Activated naive CD4-positive, alpha-beta T cell treated with anti-CD3 and anti-CD28 coated beads, Interleukin-2, amount 50 U/mL, for 72 hours (primary cell): ENCODE measurements at regions not wholly inside any gene's neighbourhood (a gene's known extent, or its start where the extent isn't known, plus 50 kb on each side); places are given as distances from the start of the nearest gene placed in this dataset.
A peak's percentile ranks its signal among the peaks of the same experiment; 100 is the strongest.

Experiments
- ATAC-seq, 2 donors: fragments of 150-1000 bp; cut with Tn5 transposase; 2 replicates each; pipeline ENCODE4 v1.10.0; 2021; ENCODE audit warnings: mild to moderate bottlenecking in 2 of 2, moderate library complexity in 2 of 2
- DNase-seq, 2 donors: peaks; one replicate each; pipeline ENCODE4 v3.0.0; 2021 to 2022; ENCODE audit warnings: low spot score in 2 of 2
- H3K27ac Mint-ChIP-seq, 2 donors: one replicate each; pipeline ENCODE4 v1.8.0; 2022; ENCODE audit warnings: mild to moderate bottlenecking in 2 of 2, mixed read lengths in 2 of 2
- H3K36me3 Mint-ChIP-seq, 2 donors: one replicate each; pipeline ENCODE4 v1.8.0; 2022; ENCODE audit warnings: mixed read lengths in 2 of 2
- H3K9me3 Mint-ChIP-seq, 2 donors: one replicate each; pipeline ENCODE4 v1.8.0; 2022; ENCODE audit warnings: mixed read lengths in 2 of 2

GRCh38 chr9:94159069-94159939 lies 75.0 kb downstream of the PTPDC1 start:
- peak overlapping the region in 1 of 2 donors; percentile 36 for H3K27ac Mint-ChIP-seq
- ATAC-seq (peak in 1 of 2 donors; percentile 43), DNase-seq (no peak)
- H3K36me3 Mint-ChIP-seq: peaks cover 0 to 4% of the 10 kb centered on the region in 2 donors
- H3K9me3 Mint-ChIP-seq: no peaks in the 10 kb centered on the region

- ATAC-seq (no peak), DNase-seq (no peak)
- H3K27ac Mint-ChIP-seq: peak overlapping the region in 1 of 2 donors; percentile 50
- no peaks in the 10 kb centered on the region for H3K9me3 Mint-ChIP-seq
- no peaks in the 10 kb centered on the region for H3K36me3 Mint-ChIP-seq
Measured at GRCh38 chr9:94160594-94161501, 76.6 kb downstream of the PTPDC1 start.

GRCh38 chr9:94161673-94162072 lies 77.4 kb downstream of the PTPDC1 start:
- Mint-ChIP-seq H3K9me3 (no peaks in the 10 kb centered on the region), H3K36me3 (no peaks in the 10 kb centered on the region), H3K27ac (no peak overlapping the region)
- DNase-seq: no peak
- no peak for ATAC-seq

GRCh38 chr9:94164806-94165549 lies 80.7 kb downstream of the PTPDC1 start:
- H3K9me3 Mint-ChIP-seq: no peaks in the 10 kb centered on the region
- no peak for ATAC-seq
- DNase-seq: no peak
- peak overlapping the region; percentile 53 to 92 for H3K27ac Mint-ChIP-seq
- peaks cover 11 to 12% of the 10 kb centered on the region in 2 donors for H3K36me3 Mint-ChIP-seq

GRCh38 chr9:94165592-94166235 lies 81.5 kb downstream of the PTPDC1 start:
- peak; percentile 91 for ATAC-seq
- H3K36me3 Mint-ChIP-seq: peaks cover 11 to 12% of the 10 kb centered on the region in 2 donors
- DNase-seq: peak; percentile 96 to 99
- peak overlapping the region; percentile 53 to 92 for H3K27ac Mint-ChIP-seq
- no peaks in the 10 kb centered on the region for H3K9me3 Mint-ChIP-seq

GRCh38 chr9:94166236-94166975 lies 82.1 kb downstream of the PTPDC1 start:
- Mint-ChIP-seq H3K36me3 (peaks cover 11 to 12% of the 10 kb centered on the region in 2 donors), H3K27ac (peak overlapping the region; percentile 56 to 92), H3K9me3 (no peaks in the 10 kb centered on the region)
- ATAC-seq (peak; percentile 65 to 71), DNase-seq (peak; percentile 90 to 95)

GRCh38 chr9:94166976-94167346 lies 82.7 kb downstream of the PTPDC1 start:
- Mint-ChIP-seq H3K9me3 (no peaks in the 10 kb centered on the region), H3K27ac (peak overlapping the region; percentile 56 to 92), H3K36me3 (peaks cover 11 to 12% of the 10 kb centered on the region in 2 donors)
- ATAC-seq: peak in 1 of 2 donors; percentile 1
- no peak for DNase-seq

GRCh38 chr9:94167376-94167890 lies 83.2 kb downstream of the PTPDC1 start:
- DNase-seq (no peak), ATAC-seq (no peak)
- H3K36me3 Mint-ChIP-seq: peaks cover 12 to 13% of the 10 kb centered on the region in 2 donors
- H3K27ac Mint-ChIP-seq: peak overlapping the region; percentile 56 to 92
- no peaks in the 10 kb centered on the region for H3K9me3 Mint-ChIP-seq

GRCh38 chr9:94168203-94169000 lies 84.1 kb downstream of the PTPDC1 start:
- Mint-ChIP-seq H3K9me3 (no peaks in the 10 kb centered on the region), H3K27ac (peak overlapping the region; percentile 89 to 92), H3K36me3 (peaks cover 12 to 17% of the 10 kb centered on the region in 2 donors)
- DNase-seq (no peak), ATAC-seq (no peak)

- peak overlapping the region; percentile 54 to 72 for H3K27ac Mint-ChIP-seq
- no peaks in the 10 kb centered on the region for H3K9me3 Mint-ChIP-seq
- ATAC-seq: no peak
- peaks cover 12 to 26% of the 10 kb centered on the region in 2 donors for H3K36me3 Mint-ChIP-seq
- DNase-seq: no peak
Measured at GRCh38 chr9:94169968-94170367, 85.7 kb downstream of the PTPDC1 start.

- peak; percentile 92 to 97 for ATAC-seq
- peaks cover 0 to 39% of the 10 kb centered on the region in 2 donors for H3K36me3 Mint-ChIP-seq
Measured at GRCh38 chr9:94173632-94174031, 85.5 kb upstream of the ZNF169 start.

GRCh38 chr9:94174164-94174563 lies 84.9 kb upstream of the ZNF169 start:
- ATAC-seq (peak; percentile 6 to 12), DNase-seq (no peak)
- H3K27ac Mint-ChIP-seq: peak overlapping the region; percentile 33 to 85
- H3K9me3 Mint-ChIP-seq: no peaks in the 10 kb centered on the region
- peaks cover 0 to 42% of the 10 kb centered on the region in 2 donors for H3K36me3 Mint-ChIP-seq

More at GRCh38 chr9:94173632-94174031, 85.5 kb upstream of the ZNF169 start:
- Mint-ChIP-seq H3K9me3 (no peaks in the 10 kb centered on the region), H3K27ac (peak overlapping the region; percentile 33 to 85)
- peak in 1 of 2 donors; percentile 57 for DNase-seq

- Mint-ChIP-seq H3K27ac (peak overlapping the region in 1 of 2 donors; percentile 36), H3K9me3 (no peaks in the 10 kb centered on the region), H3K36me3 (peaks cover 0 to 54% of the 10 kb centered on the region in 2 donors)
- ATAC-seq (no peak), DNase-seq (no peak)
Measured at GRCh38 chr9:94175669-94176068, 83.4 kb upstream of the ZNF169 start.

GRCh38 chr9:94176608-94177007 lies 82.5 kb upstream of the ZNF169 start:
- DNase-seq (no peak), ATAC-seq (no peak)
- Mint-ChIP-seq H3K27ac (peak overlapping the region; percentile 37 to 81), H3K36me3 (peaks cover 0 to 55% of the 10 kb centered on the region in 2 donors), H3K9me3 (no peaks in the 10 kb centered on the region)
